HEK293T (cell line): ENCODE measurements at regions not wholly inside any gene's neighbourhood (a gene's known extent, or its start where the extent isn't known, plus 50 kb on each side); places are given as distances from the start of the nearest gene placed in this dataset.

Experiments used
- BHLHE40 ChIP-seq: fragments of 450-650 bp; IDR thresholded peaks from 2 replicates; pipeline ENCODE4 v1.6.1; 2016; ENCODE audit warnings: mild to moderate bottlenecking, moderate library complexity, borderline replicate concordance
- FOXA1 ChIP-seq: fragments of 450-650 bp; IDR thresholded peaks from 2 replicates; pipeline ENCODE4 v1.6.1; 2016; ENCODE audit warnings: mild to moderate bottlenecking
- FOXK2 ChIP-seq: fragments of 450-650 bp; IDR thresholded peaks from 2 replicates; pipeline ENCODE4 v1.6.1; 2016; ENCODE audit warnings: mild to moderate bottlenecking
- SP1 ChIP-seq: fragments of 450-650 bp; IDR thresholded peaks from 2 replicates; pipeline ENCODE4 v1.6.1; 2017
- SUZ12 ChIP-seq: fragments of 450-650 bp; IDR thresholded peaks from 2 replicates; pipeline ENCODE4 v1.6.1; 2016; ENCODE audit warnings: mild to moderate bottlenecking
- TARDBP ChIP-seq: fragments of 450-650 bp; IDR thresholded peaks from 2 replicates; pipeline ENCODE4 v1.6.1; 2016
- ZNF384 ChIP-seq: fragments of 450-650 bp; IDR thresholded peaks from 2 replicates; pipeline ENCODE4 v1.6.1; 2016

DNA sequence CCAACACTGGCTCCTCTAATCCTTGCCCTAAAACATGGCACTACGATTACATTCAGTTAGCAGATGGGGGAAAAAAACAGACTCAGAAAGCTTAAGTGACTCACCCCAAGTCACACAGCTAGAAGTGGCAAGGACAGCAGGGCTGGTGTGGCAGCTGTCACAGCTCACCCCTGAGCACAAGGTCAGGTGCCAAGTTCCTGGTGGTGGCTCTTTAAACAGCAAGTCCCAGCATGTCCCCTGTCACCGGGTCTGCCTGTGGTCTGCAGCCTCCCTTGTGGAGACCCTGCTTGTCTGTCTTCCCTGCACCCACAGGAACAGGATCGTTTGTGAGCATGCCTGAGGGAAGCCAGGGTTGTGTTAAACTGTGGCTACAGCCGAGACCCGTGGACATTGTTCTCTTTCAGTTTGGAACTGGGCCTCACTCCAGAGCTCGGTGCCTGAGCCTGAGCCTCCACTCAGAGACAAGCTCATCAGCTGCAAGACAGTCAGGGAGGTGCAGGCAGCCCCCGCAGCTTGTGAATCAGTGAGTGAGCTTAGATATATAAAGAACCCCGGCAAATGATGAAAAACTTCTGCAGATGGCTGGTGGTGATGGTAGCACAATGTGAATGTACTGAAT is 260.8 kb downstream of the BCOR start:
- no peak for TF ChIP-seq SP1
- TF ChIP-seq FOXA1, result no peak
- TF ChIP-seq FOXK2, result no peak
- TF ChIP-seq BHLHE40, result no peak
- TF ChIP-seq TARDBP, result no peak
- no peak for TF ChIP-seq SUZ12
- TF ChIP-seq ZNF384, result no peak
